ENCODE measurements at regions not wholly inside any gene's neighbourhood (a gene's known extent, or its start where the extent isn't known, plus 50 kb on each side); places are given as distances from the start of the nearest gene placed in this dataset.

DNA sequence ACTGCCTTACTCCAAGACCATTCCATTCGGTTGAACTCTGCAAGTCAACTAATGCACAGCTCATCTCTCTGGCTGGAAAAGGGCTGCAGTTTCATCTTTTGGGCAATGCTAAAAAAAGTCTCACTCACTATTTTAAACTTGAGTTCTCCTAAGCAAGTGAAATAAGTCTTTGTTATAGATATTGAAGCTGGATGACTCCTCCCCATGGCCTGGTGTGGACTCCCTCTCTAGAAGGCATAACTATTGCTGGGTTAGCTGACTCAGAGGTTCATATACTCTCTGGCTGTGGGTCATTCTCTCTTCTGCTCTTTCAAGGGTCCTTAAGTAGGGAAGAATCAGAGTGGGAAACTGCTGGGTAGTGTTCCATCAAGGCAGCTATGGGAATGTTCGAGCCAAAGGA, 88.0 kb downstream of the XCL2 start:
- no peak for DNase-seq (ENCODE audit: low read depth)

- no peak for DNase-seq (ENCODE audit: low read depth)
Observed at GRCh38 chr1:168454211-168454815, 89.5 kb downstream of the XCL2 start.

DNA sequence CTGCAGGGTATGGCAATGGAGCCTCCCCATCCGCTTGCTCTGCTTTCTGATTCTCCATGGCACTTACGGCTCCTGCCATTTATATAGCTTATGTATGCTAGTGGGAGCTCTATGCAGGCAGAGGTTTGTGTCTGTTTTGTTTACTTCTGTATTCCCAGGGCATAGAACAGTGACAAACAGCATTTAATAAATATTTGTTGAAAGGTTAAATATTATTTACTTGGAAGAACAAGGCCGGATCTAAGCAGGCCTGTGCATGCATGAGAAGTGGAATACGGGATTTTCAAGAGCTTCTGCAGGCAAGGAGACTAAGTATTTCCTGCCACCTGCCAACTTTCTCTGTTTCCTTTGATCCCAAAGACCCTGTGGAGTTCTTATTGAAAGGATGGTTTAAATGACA, 90.7 kb downstream of the XCL2 start:
- no peak for DNase-seq (ENCODE audit: low read depth)

DNA sequence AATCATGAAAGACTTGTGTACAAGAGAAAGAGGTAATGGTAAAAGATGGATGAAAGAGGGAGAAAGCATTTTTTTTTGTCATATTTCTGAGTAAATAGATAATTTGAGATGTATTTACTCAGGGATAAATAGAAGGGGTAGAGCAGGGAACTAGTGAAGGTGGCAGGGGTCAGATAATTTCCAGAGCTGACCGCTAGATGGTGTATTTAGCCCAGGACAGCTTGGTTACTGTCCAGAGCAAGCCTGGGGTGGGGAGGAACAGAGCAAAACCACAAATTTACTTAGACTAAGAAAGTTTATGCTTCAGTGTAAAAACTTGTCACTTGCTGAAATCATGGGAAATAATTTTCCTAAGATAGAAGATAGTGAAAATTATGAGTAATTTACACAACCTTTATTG, 91.5 kb downstream of the XCL2 start:
- no peak for DNase-seq (ENCODE audit: low read depth)

GRCh38 chr1:168447871-168448270, 95.9 kb downstream of the XCL2 start:
- DNase-seq (ENCODE audit: low read depth) = no peak

GRCh38 chr1:168446081-168446480, 97.7 kb downstream of the XCL2 start:
- DNase-seq (ENCODE audit: low read depth) = no peak

GRCh38 chr1:168443899-168444298, 99.9 kb downstream of the XCL2 start:
- no peak for DNase-seq (ENCODE audit: low read depth)

GRCh38 chr1:168443356-168443755, 100.4 kb downstream of the XCL2 start:
- DNase-seq (ENCODE audit: low read depth) = no peak

GRCh38 chr1:168442931-168443330, 100.9 kb downstream of the XCL2 start:
- no peak for DNase-seq (ENCODE audit: low read depth)

GRCh38 chr1:168441745-168442144, 102.1 kb downstream of the XCL2 start:
- DNase-seq (ENCODE audit: low read depth) = no peak

- DNase-seq (ENCODE audit: low read depth) = peak; percentile 47
Observed at GRCh38 chr1:168439456-168440375, 104.1 kb downstream of the XCL2 start.

GRCh38 chr1:168438626-168439025, 105.2 kb downstream of the XCL2 start:
- no peak for DNase-seq (ENCODE audit: low read depth)

GRCh38 chr1:168437821-168438220, 106.0 kb downstream of the XCL2 start:
- DNase-seq (ENCODE audit: low read depth) = no peak

DNA sequence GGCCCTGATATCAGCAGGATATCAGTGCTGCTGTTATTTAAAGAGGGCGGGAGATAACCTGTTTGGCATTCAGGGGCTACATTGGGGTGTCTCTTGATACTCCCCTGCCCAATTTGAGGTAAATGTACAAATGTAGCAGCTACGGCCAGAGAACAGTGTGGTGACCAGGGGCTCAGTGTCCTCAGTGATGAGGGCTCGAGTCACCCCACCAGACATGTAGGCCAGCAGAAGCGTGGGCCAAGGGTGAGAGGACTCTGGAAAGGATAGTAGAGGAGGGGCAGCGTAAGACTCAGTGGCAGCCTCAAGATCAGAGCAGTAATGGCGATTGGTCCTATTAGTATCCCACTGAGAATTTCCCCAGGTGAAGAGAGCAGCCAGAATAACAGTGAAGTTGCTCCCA, 108.4 kb downstream of the XCL2 start:
- DNase-seq (ENCODE audit: low read depth) = no peak

DNA sequence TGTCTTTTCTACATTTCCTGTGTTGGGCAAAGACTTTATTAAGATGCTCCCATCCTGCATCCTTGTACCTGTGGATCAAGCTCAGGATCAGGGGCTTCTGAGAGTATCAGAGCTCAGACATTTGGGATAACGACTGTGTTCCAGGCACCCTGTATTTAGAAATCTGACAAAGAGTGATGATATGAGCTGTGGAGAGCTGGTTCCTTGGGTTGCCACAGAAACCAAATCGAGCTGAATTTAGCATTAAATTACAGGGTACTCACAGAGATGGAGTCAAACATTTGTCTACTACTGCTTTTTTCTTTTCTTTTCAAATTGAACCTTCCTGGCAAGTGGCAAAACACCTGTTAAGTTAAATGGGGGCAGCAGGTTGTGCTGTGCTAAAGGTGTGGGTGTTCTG, 110.6 kb downstream of the XCL2 start:
- DNase-seq (ENCODE audit: low read depth) = no peak

GRCh38 chr1:168431882-168432281, 111.9 kb downstream of the XCL2 start:
- no peak for DNase-seq (ENCODE audit: low read depth)

- DNase-seq (ENCODE audit: low read depth) = no peak
Observed at GRCh38 chr1:168430321-168430720, 113.5 kb downstream of the XCL2 start.

DNA sequence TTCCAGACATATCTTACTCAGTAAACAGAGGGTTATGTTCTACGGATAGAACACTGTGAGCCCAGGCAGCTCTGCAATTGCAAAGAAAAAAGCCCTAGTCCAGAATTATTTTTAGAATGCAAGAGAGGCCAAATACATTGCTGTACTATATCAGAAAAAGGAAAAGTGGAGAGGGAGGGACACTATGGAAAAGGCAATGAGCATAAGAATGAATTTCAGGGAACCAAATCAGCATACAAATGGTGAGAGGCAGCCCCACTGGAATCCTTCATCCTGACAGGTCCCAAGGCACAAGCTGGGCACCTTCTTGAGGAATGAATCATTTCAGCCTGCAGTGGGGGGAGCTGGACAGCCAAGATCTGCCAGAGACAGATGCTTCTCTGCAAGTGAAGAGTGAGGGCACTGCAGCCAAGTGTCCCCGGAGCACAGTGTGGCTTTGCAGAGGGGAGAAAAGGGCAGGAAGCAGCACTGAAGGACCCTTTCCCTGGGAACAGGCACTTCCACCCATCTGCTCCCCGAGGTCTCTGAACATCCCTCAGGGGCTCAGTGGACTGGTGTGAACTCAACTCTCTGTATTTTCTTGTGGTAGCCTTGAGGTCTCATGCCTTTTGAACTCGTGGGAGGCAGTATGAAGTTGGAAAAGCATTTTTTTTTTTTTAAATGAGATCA, 115.6 kb downstream of the XCL2 start:
- no peak for DNase-seq (ENCODE audit: low read depth)

GRCh38 chr1:168427051-168427450, 116.7 kb downstream of the XCL2 start:
- no peak for DNase-seq (ENCODE audit: low read depth)

- no peak for DNase-seq (ENCODE audit: low read depth)
Observed at GRCh38 chr1:168424281-168424680, 119.5 kb downstream of the XCL2 start.

DNA sequence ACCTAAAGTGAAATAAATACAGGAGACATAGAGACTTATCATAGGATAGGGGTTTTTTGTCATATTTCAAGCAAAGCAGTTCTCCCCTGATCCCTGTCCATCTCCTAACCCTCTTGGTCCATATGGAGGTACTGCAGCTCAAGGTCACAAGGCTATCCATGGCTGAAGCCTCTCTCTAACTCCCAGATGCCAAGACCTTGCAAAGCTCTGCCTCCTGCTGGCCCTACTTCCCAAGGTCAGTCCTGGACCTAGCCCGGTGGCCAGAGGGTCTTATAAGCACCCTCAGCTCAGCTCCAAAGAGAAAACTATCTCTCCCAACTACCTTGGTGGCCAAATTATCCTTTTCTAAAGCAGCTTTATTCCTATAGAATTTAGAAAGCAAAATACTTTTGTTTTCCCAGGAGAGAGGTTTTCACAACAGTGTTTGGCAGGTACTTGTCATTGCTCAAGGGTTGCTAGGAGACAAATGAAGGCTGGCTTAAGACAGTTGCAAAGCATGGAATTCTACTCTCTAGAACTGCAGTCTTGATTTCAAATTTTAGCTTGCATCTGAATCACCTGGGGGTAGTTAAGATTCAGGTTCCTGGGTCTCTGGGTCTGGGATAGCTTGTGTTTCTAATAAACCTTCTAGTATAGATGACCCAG, 121.5 kb downstream of the XCL2 start:
- DNase-seq (ENCODE audit: low read depth) = no peak

- peak; percentile 24 for DNase-seq (ENCODE audit: low read depth)
Observed at GRCh38 chr1:168421399-168422004, 122.3 kb downstream of the XCL2 start.

Measured in T-helper 22 cell (primary cell).